ENCODE measurements at regions not wholly inside any gene's neighbourhood (a gene's known extent, or its start where the extent isn't known, plus 50 kb on each side); places are given as distances from the start of the nearest gene placed in this dataset.

DNA sequence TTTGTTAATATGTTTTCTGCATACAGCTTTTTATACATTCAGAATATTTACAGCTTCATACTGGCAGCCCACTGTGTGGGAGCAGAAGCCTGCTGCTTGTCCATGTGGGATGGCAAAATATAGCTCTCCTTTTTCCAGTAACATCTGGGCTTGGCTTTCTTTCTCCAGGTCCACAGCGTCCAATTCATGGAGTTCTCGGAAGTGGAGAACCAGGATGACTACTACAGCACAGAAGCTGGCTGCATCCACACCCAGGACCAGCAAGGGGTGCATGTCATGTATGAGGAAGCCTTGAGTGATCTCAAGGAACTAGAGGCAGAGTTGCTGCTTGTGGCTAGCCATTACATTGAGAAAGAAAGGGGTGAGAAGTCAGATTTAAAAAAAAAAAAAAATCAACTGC lies 143.1 kb downstream of the CD164 start:
- DNase-seq: no peak
- H3K36me3 ChIP-seq: no peaks in the 10 kb centered on the region
- intact Hi-C loops (cut with DNase I; ENCODE audit: low total_unique reads) (no loop called here), in situ Hi-C loops (cut with MboI; ENCODE audit: low pct_ligation_motif_present in 1 of 4, low pct_unique_long_range_greater_than_20kb in 1 of 4, low sequenced_read_pairs in 3 of 4) (no loop called here)
- 82% methylated on average over 2 of the region's 2 CpGs; no CpG with 5 or more reads in 1 of the 2 donors for WGBS, 2 donors (ENCODE audit: low coverage in 1 of 2)
- H3K4me1 ChIP-seq: peaks cover 0 to 28% (median 6%) of the 10 kb centered on the region in 4 donors
- H3K27me3 ChIP-seq: no peaks in the 10 kb centered on the region
- no peak overlapping the region for H3K4me3 ChIP-seq
- TF ChIP-seq EP300 (IDR thresholded peaks at IDR 0.05; ENCODE audit: low read depth) (no peak), POLR2A (IDR thresholded peaks at IDR 0.05) (no peak), POLR2AphosphoS5 (IDR thresholded peaks at IDR 0.05) (no peak)
- TF ChIP-seq, protein P1, sequence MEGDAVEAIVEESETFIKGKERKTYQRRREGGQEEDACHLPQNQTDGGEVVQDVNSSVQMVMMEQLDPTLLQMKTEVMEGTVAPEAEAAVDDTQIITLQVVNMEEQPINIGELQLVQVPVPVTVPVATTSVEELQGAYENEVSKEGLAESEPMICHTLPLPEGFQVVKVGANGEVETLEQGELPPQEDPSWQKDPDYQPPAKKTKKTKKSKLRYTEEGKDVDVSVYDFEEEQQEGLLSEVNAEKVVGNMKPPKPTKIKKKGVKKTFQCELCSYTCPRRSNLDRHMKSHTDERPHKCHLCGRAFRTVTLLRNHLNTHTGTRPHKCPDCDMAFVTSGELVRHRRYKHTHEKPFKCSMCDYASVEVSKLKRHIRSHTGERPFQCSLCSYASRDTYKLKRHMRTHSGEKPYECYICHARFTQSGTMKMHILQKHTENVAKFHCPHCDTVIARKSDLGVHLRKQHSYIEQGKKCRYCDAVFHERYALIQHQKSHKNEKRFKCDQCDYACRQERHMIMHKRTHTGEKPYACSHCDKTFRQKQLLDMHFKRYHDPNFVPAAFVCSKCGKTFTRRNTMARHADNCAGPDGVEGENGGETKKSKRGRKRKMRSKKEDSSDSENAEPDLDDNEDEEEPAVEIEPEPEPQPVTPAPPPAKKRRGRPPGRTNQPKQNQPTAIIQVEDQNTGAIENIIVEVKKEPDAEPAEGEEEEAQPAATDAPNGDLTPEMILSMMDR (IDR thresholded peaks at IDR 0.05): no peak
- no peaks in the 10 kb centered on the region for H3K9me3 ChIP-seq
- H3K27ac ChIP-seq: peak overlapping the region in 1 of 4 donors; percentile 4

DNA sequence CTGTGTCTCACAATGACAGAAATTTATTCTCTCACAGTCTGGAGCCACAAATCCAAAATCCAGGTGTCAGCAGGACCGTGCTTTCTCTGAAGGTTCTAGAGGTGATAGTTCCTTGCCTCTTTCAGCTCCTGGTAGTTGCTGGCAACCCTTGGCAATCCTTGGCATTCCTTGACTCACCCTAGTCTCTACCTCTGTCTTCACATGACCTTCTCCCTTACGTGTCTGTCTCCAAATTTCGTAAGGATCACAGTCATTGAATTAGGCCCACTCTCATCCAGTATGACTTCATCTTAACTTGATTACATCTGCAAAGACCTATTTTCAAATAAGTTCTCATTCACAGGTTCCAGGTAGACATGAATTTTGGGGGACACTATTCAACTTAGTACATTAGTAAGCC lies 143.1 kb downstream of the CEP57L1 start:
- no peak for DNase-seq
- in situ Hi-C loops (cut with MboI; ENCODE audit: low pct_ligation_motif_present in 1 of 4, low pct_unique_long_range_greater_than_20kb in 1 of 4, low sequenced_read_pairs in 3 of 4): no loop called here
- intact Hi-C loops (cut with DNase I; ENCODE audit: low total_unique reads): no loop called here
- Histone ChIP-seq H3K4me3 (no peak overlapping the region), H3K4me1 (peaks cover 0 to 28% (median 5%) of the 10 kb centered on the region in 4 donors), H3K9me3 (no peaks in the 10 kb centered on the region), H3K36me3 (no peaks in the 10 kb centered on the region), H3K27me3 (no peaks in the 10 kb centered on the region), H3K27ac (no peak overlapping the region)
- WGBS, 2 donors (ENCODE audit: low coverage in 1 of 2): 87 to 95% methylated on average over 3 of the region's 3 CpGs
- TF ChIP-seq POLR2A (IDR thresholded peaks at IDR 0.05): no peak
- TF ChIP-seq, protein P1 (IDR thresholded peaks at IDR 0.05): no peak
- TF ChIP-seq POLR2AphosphoS5 (IDR thresholded peaks at IDR 0.05): no peak
- no peak for TF ChIP-seq EP300 (IDR thresholded peaks at IDR 0.05; ENCODE audit: low read depth)

DNA sequence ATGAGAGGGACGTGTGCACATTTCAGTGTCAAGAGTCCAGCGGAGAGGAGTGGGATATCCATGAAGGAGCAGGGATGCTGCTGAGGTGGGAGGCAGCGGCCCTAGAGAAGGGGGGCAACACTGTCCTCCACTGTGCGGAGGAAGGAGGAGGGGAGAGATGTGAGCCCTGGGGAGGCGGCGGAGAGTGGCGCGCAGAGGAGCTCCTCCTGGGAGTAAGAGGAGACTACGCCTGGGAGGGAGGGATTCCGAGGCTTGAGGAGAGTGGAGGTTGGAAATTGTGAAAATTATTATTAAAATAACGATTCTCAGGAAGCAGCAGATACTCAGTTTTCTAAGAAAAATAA lies 142.7 kb downstream of the CEP57L1 start:
- Histone ChIP-seq H3K4me1 (peaks cover 0 to 28% (median 5%) of the 10 kb centered on the region in 4 donors), H3K9me3 (no peaks in the 10 kb centered on the region), H3K36me3 (no peaks in the 10 kb centered on the region), H3K27me3 (no peaks in the 10 kb centered on the region), H3K4me3 (no peak overlapping the region), H3K27ac (no peak overlapping the region)
- WGBS, 2 donors (ENCODE audit: low coverage in 1 of 2): 86 to 87% methylated on average over 11 of the region's 11 CpGs
- TF ChIP-seq, protein P1 (IDR thresholded peaks at IDR 0.05): no peak
- no peak for TF ChIP-seq POLR2AphosphoS5 (IDR thresholded peaks at IDR 0.05)
- no peak for TF ChIP-seq EP300 (IDR thresholded peaks at IDR 0.05; ENCODE audit: low read depth)
- TF ChIP-seq POLR2A (IDR thresholded peaks at IDR 0.05): no peak
- in situ Hi-C loops (cut with MboI; ENCODE audit: low pct_ligation_motif_present in 1 of 4, low pct_unique_long_range_greater_than_20kb in 1 of 4, low sequenced_read_pairs in 3 of 4): no loop called here
- intact Hi-C loops (cut with DNase I; ENCODE audit: low total_unique reads): no loop called here
- DNase-seq: no peak

DNA sequence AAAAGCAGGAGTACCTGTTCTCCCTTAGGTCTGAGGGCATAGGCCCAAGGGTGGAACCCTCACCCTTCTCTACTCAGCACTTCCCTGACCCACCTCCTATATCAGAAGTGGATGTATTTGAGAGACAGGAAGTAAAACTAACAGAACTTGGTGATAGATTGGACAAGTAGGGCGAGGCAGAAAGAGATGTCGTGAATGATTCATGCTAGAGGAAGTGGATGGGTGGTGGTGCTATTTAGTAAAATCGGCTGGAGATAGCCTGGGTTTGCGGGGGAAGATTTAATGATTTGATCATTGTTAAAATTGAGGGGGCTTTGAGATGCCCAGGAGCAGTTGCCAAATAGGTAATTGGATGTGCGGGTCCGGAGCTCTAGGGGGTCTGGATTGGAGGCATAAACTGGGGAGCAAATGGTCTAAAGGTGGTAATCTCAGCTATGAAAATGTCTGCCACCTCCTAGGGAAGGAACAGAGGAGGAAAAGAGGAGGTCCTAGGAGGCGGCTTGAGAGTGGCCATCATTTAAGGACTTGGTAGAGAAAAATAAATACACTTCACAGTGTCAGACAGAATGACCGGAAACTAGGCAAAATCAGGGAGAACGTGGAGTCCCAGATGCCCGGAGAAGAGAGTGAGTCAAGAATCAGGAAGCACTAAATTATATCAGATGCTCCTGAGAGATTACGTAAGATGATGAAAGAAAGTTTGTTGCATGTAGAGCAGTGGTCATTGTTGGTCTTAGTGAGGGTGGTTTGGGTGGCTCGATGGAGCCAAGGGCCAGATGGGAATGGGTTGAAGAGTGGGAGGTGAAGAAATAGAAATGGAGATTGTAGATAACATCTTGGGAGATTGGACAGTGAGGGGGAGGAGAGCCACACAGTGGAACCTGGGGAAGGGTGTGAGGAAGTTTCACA lies 142.0 kb downstream of the CEP57L1 start:
- 61 to 65% methylated on average over 12 of the region's 12 CpGs for WGBS, 2 donors (ENCODE audit: low coverage in 1 of 2)
- TF ChIP-seq POLR2A (IDR thresholded peaks at IDR 0.05) (no peak), EP300 (IDR thresholded peaks at IDR 0.05; ENCODE audit: low read depth) (no peak), POLR2AphosphoS5 (IDR thresholded peaks at IDR 0.05) (no peak)
- TF ChIP-seq, protein P1 (IDR thresholded peaks at IDR 0.05): no peak
- Histone ChIP-seq H3K27ac (peak overlapping the region in 3 of 4 donors; percentile 38 to 61 (median 58)), H3K4me3 (no peak overlapping the region), H3K36me3 (no peaks in the 10 kb centered on the region), H3K9me3 (no peaks in the 10 kb centered on the region), H3K27me3 (no peaks in the 10 kb centered on the region), H3K4me1 (peaks cover 0 to 28% (median 5%) of the 10 kb centered on the region in 4 donors)
- intact Hi-C loops (cut with DNase I; ENCODE audit: low total_unique reads) (no loop called here), in situ Hi-C loops (cut with MboI; ENCODE audit: low pct_ligation_motif_present in 1 of 4, low pct_unique_long_range_greater_than_20kb in 1 of 4, low sequenced_read_pairs in 3 of 4) (no loop called here)
- no peak for DNase-seq
